PC-3 (cell line): ENCODE measurements at regions not wholly inside any gene's neighbourhood (a gene's known extent, or its start where the extent isn't known, plus 50 kb on each side); places are given as distances from the start of the nearest gene placed in this dataset.

Experiments used
- CTCF ChIP-seq: fragments of 300-600 bp; sonication (generic); conservative IDR thresholded peaks from 2 replicates; pipeline ENCODE4 v1.5.1; 2017; ENCODE audit warnings: antibody characterized with exemption, low read depth, mild to moderate bottlenecking, low read length
- EZH2 ChIP-seq: fragments of 300-600 bp; sonication (generic); IDR thresholded peaks from one replicate; pipeline ENCODE4 v1.6.1; 2017; ENCODE audit warnings: antibody characterized with exemption, mild to moderate bottlenecking, low read length; ENCODE audit not compliant: unreplicated experiment

DNA sequence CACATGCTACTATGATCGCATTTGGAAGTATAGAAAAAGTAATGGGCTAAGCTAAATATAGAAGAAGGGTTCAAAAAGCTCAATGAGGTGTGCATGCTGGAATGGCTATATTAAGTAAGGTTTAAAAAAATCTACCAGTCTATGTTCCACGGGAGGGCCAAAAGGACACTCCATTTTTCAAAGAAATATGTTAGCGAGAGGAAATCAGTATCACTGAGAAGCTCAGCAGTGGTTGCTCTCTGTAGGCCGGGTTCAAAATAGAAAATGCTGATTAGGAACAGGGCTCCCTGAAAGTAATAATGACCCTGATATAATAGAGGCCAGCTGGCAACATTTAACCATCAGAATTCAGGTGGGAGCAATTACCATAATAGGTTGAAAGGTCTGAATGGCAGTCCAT is 224.5 kb upstream of the SEMA3E start:
- no peak for TF ChIP-seq CTCF
- no peak for TF ChIP-seq EZH2
